ENCODE measurements at regions not wholly inside any gene's neighbourhood (a gene's known extent, or its start where the extent isn't known, plus 50 kb on each side); places are given as distances from the start of the nearest gene placed in this dataset.

GRCh38 chr2:217051416-217051815, 191.6 kb upstream of the TNP1 start:
- no peak overlapping the region for H3K4me3 ChIP-seq
- H3K27ac ChIP-seq, result no peak overlapping the region

GRCh38 chr2:217049956-217050355, 190.1 kb upstream of the TNP1 start:
- peak overlapping the region in 1 of 21 experiments; percentile 81 for H3K27ac ChIP-seq
- no peak overlapping the region for H3K4me3 ChIP-seq

- H3K27ac ChIP-seq, result peak overlapping the region in 1 of 21 experiments; percentile 81
These were observed 189.6 kb upstream of the TNP1 start for GRCh38 chr2:217049422-217049821.

GRCh38 chr2:217048730-217049129, 188.9 kb upstream of the TNP1 start:
- H3K27ac ChIP-seq, result peak overlapping the region in 1 of 21 experiments; percentile 81
- no peak overlapping the region for H3K4me3 ChIP-seq

More at GRCh38 chr2:217049422-217049821, 189.6 kb upstream of the TNP1 start:
- no peak overlapping the region for H3K4me3 ChIP-seq

- Histone ChIP-seq H3K27ac (peak overlapping the region in 1 of 21 experiments; percentile 81), H3K4me3 (no peak overlapping the region)
These were observed 187.8 kb upstream of the TNP1 start for GRCh38 chr2:217047631-217048030.

- H3K4me3 ChIP-seq, result no peak overlapping the region
- H3K27ac ChIP-seq, result peak overlapping the region in 1 of 21 experiments; percentile 52
These were observed 187.3 kb upstream of the TNP1 start for GRCh38 chr2:217047209-217047608.

- Histone ChIP-seq H3K4me3 (no peak overlapping the region), H3K27ac (peak overlapping the region in 1 of 21 experiments; percentile 64)
These were observed 186.0 kb upstream of the TNP1 start for GRCh38 chr2:217045700-217046475.

GRCh38 chr2:217040099-217040498, 180.2 kb upstream of the TNP1 start:
- no peak overlapping the region for H3K27ac ChIP-seq
- H3K4me3 ChIP-seq, result no peak overlapping the region

GRCh38 chr2:217038001-217038400, 178.1 kb upstream of the TNP1 start:
- Histone ChIP-seq H3K4me3 (no peak overlapping the region), H3K27ac (peak overlapping the region in 1 of 21 experiments; percentile 31)

GRCh38 chr2:217037353-217037752, 177.5 kb upstream of the TNP1 start:
- Histone ChIP-seq H3K4me3 (no peak overlapping the region), H3K27ac (no peak overlapping the region)

GRCh38 chr2:217035967-217036366, 176.1 kb upstream of the TNP1 start:
- Histone ChIP-seq H3K27ac (peak overlapping the region in 3 of 21 experiments; percentile 48 to 61 (median 57)), H3K4me3 (no peak overlapping the region)

- Histone ChIP-seq H3K27ac (no peak overlapping the region), H3K4me3 (no peak overlapping the region)
These were observed 173.3 kb upstream of the TNP1 start for GRCh38 chr2:217033186-217033585.

- Histone ChIP-seq H3K27ac (no peak overlapping the region), H3K4me3 (no peak overlapping the region)
These were observed 171.6 kb upstream of the TNP1 start for GRCh38 chr2:217031445-217031844.

- Histone ChIP-seq H3K4me3 (no peak overlapping the region), H3K27ac (no peak overlapping the region)
These were observed 170.2 kb upstream of the TNP1 start for GRCh38 chr2:217030081-217030480.

- no peak overlapping the region for H3K27ac ChIP-seq
- H3K4me3 ChIP-seq, result no peak overlapping the region
These were observed 168.3 kb upstream of the TNP1 start for GRCh38 chr2:217028128-217028527.

- Histone ChIP-seq H3K27ac (peak overlapping the region in 1 of 21 experiments; percentile 35), H3K4me3 (no peak overlapping the region)
These were observed 167.6 kb upstream of the TNP1 start for GRCh38 chr2:217027414-217027813.

- H3K27ac ChIP-seq, result peak overlapping the region in 2 of 21 experiments; percentile 33 to 35
- no peak overlapping the region for H3K4me3 ChIP-seq
These were observed 166.7 kb upstream of the TNP1 start for GRCh38 chr2:217026569-217026968.

- H3K27ac ChIP-seq, result no peak overlapping the region
- no peak overlapping the region for H3K4me3 ChIP-seq
These were observed 166.3 kb upstream of the TNP1 start for GRCh38 chr2:217026161-217026560.

- Histone ChIP-seq H3K4me3 (no peak overlapping the region), H3K27ac (no peak overlapping the region)
These were observed 163.7 kb upstream of the TNP1 start for GRCh38 chr2:217023611-217024010.

- no peak overlapping the region for H3K4me3 ChIP-seq
- H3K27ac ChIP-seq, result peak overlapping the region in 13 of 21 experiments; percentile 5 to 74 (median 37)
These were observed 157.8 kb upstream of the TNP1 start for GRCh38 chr2:217017456-217018252.

All from skin epidermis (tissue), 12 donors.